OCI-LY7 (cell line): ENCODE measurements at regions not wholly inside any gene's neighbourhood (a gene's known extent, or its start where the extent isn't known, plus 50 kb on each side); places are given as distances from the start of the nearest gene placed in this dataset.
"Not testable (repeated sequence)": the region's sequence is repeated elsewhere in the genome, so short reads cannot be mapped to it uniquely, and the experiment has no call there.

ENCODE experiments used
- BruUV-seq: library from RNA; stranded (reverse); fragments of 400-500 nt; replicated peaks from 2 replicates; lab custom pipeline; 2021; lab: Mats Ljungman, UMichigan
- CTCF ChIA-PET: fragments of 300-600 bp; sonication (Branson Sonifier 250); formaldehyde crosslinking; loops from one replicate; lab custom pipeline; 2022; ENCODE audit warnings: antibody characterized with exemption; ENCODE audit not compliant: unreplicated experiment; lab: Charles Lee
- POLR2A ChIA-PET: fragments of 300-600 bp; sonication (Branson Sonifier 250); formaldehyde crosslinking; loops from one replicate; lab custom pipeline; 2022; ENCODE audit warnings: antibody characterized with exemption; lab: Charles Lee
- DNase-seq: peaks from one replicate; pipeline ENCODE4 v3.0.0-alpha.2; 2015; ENCODE audit warnings: low spot score
- H2AFZ ChIP-seq: fragments of 200-600 bp; sonication (generic), shearing (Covaris generic); 2 replicates; pipeline ENCODE4 v1.6.1; 2014; ENCODE audit warnings: mild to moderate bottlenecking, antibody characterized with exemption, low read length, moderate library complexity
- H3K27ac ChIP-seq: fragments of 200-600 bp; sonication (generic); 2 replicates; pipeline ENCODE4 v1.5.1; 2014; ENCODE audit warnings: mixed run types, low read depth, mild to moderate bottlenecking, moderate library complexity, low read length, inconsistent platforms; ENCODE audit not compliant: poor library complexity, severe bottlenecking
- H3K36me3 ChIP-seq: fragments of 200-600 bp; sonication (generic); 2 replicates; pipeline ENCODE4 v1.6.1; 2014; ENCODE audit warnings: mild to moderate bottlenecking, antibody characterized with exemption, low read length, moderate library complexity, mixed read lengths; ENCODE audit not compliant: insufficient read depth
- H3K4me1 ChIP-seq: fragments of 200-600 bp; sonication (generic); 2 replicates; pipeline ENCODE4 v1.5.1; 2014; ENCODE audit warnings: mild to moderate bottlenecking, low read length; ENCODE audit not compliant: insufficient read depth, poor library complexity, severe bottlenecking
- H3K4me2 ChIP-seq: fragments of 200-600 bp; sonication (generic); 2 replicates; pipeline ENCODE4 v1.6.1; 2014; ENCODE audit warnings: mild to moderate bottlenecking, low read length
- H3K4me3 ChIP-seq: fragments of 200-600 bp; sonication (generic); 2 replicates; pipeline ENCODE4 v1.5.1; 2014; ENCODE audit warnings: mild to moderate bottlenecking, low read depth, low read length; ENCODE audit not compliant: poor library complexity, severe bottlenecking
- H3K79me2 ChIP-seq: fragments of 200-600 bp; sonication (generic); 2 replicates; pipeline ENCODE4 v1.6.1; 2016; ENCODE audit warnings: low read depth, mild to moderate bottlenecking, low read length, moderate library complexity, mixed read lengths; ENCODE audit not compliant: insufficient read depth
- H3K9me2 ChIP-seq: fragments of 200-600 bp; sonication (generic); 2 replicates; pipeline ENCODE4 v1.6.1; 2016; ENCODE audit warnings: mild to moderate bottlenecking, low read length, mixed read lengths; ENCODE audit not compliant: insufficient read depth
- H3K9me3 ChIP-seq: fragments of 200-600 bp; sonication (generic); 2 replicates; pipeline ENCODE4 v1.6.1; 2014; ENCODE audit warnings: mild to moderate bottlenecking, mixed run types, low read length, mixed read lengths
- H4K20me1 ChIP-seq: fragments of 200-600 bp; sonication (generic); 2 replicates; pipeline ENCODE4 v1.6.1; 2014; ENCODE audit warnings: mild to moderate bottlenecking, antibody characterized with exemption, low read length, moderate library complexity, mixed read lengths; ENCODE audit not compliant: insufficient read depth
- EZH2phosphoT487 ChIP-seq: fragments of 200-600 bp; sonication (generic); IDR thresholded peaks from 2 replicates; pipeline ENCODE4 v1.6.1; 2018; ENCODE audit warnings: low read depth, borderline replicate concordance, mild to moderate bottlenecking, mixed run types, antibody characterized with exemption, low read length, moderate library complexity, mixed read lengths
- intact Hi-C: fragments of 100-400 bp; cut with micrococcal nuclease; formaldehyde crosslinking; loops from one replicate; pipeline ENCODE4 v1.10.0; 2022; ENCODE audit not compliant: unreplicated experiment
- TF ChIP-seq, protein P1 (sequence below): fragments of 200-600 bp; sonication (generic); conservative IDR thresholded peaks from 2 replicates; pipeline ENCODE4 v1.5.1; 2014; ENCODE audit warnings: mild to moderate bottlenecking, antibody characterized with exemption, low read length, moderate library complexity, mixed read lengths

DNA sequence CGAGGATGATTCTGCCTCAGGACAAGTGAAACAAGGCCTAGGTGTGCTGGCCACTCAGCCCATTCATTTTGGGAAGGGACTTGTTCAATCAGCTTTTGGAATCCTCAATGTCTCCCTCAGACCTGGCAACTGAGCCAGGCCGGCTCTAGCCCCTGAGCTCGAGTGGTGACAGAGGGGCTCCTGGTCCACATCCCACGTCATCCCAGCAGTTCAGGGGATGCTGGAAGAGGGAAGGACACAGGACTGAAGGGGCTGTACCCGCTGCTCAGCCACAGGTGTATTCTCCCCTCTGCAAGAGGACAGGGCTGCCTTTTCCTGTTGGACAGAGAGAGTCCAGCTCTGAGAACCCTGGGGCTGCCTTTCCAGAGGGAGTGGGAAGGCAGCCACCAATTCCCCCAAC, 244.6 kb upstream of the SFSWAP start:
- Histone ChIP-seq H4K20me1 (no peaks in the 10 kb centered on the region), H3K27ac (no peak overlapping the region), H3K4me2 (no peak overlapping the region), H3K79me2 (no peaks in the 10 kb centered on the region), H3K9me3 (no peaks in the 10 kb centered on the region), H3K36me3 (no peaks in the 10 kb centered on the region), H2AFZ (no peak overlapping the region), H3K9me2 (no peaks in the 10 kb centered on the region), H3K4me3 (no peak overlapping the region), H3K4me1 (no peaks in the 10 kb centered on the region)
- intact Hi-C loops, result no loop called here
- ChIA-PET POLR2A (no interaction called here), CTCF (no interaction called here)
- no TSS peak for BruUV-seq
- TF ChIP-seq, protein P1, sequence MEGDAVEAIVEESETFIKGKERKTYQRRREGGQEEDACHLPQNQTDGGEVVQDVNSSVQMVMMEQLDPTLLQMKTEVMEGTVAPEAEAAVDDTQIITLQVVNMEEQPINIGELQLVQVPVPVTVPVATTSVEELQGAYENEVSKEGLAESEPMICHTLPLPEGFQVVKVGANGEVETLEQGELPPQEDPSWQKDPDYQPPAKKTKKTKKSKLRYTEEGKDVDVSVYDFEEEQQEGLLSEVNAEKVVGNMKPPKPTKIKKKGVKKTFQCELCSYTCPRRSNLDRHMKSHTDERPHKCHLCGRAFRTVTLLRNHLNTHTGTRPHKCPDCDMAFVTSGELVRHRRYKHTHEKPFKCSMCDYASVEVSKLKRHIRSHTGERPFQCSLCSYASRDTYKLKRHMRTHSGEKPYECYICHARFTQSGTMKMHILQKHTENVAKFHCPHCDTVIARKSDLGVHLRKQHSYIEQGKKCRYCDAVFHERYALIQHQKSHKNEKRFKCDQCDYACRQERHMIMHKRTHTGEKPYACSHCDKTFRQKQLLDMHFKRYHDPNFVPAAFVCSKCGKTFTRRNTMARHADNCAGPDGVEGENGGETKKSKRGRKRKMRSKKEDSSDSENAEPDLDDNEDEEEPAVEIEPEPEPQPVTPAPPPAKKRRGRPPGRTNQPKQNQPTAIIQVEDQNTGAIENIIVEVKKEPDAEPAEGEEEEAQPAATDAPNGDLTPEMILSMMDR, result no peak
- TF ChIP-seq EZH2phosphoT487, result no peak
- no peak for DNase-seq

DNA sequence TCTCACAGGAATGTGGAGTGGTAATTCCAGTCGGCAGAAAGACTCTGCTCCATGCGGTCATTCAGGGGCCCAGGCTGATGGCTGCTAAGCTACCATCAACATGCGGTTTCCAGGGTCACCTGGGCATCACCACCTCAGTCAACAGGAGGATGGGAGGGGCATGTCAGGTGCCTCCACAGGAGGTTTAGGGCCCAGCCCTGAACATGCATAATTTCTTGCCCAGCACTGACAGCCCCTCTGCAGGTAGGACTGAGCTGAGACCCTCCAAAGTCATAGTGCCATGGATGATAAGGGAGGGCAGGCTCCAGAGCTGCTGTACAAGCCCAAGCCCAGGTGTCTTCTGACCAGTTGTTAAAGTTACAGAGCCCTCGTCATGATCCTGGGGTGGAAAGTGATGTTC, 244.0 kb upstream of the SFSWAP start:
- Histone ChIP-seq H3K36me3 (no peaks in the 10 kb centered on the region), H3K27ac (no peak overlapping the region), H4K20me1 (no peaks in the 10 kb centered on the region), H3K4me2 (no peak overlapping the region), H2AFZ (no peak overlapping the region), H3K9me2 (no peaks in the 10 kb centered on the region), H3K9me3 (no peaks in the 10 kb centered on the region), H3K4me1 (no peaks in the 10 kb centered on the region), H3K4me3 (no peak overlapping the region), H3K79me2 (no peaks in the 10 kb centered on the region)
- ChIA-PET POLR2A (no interaction called here), CTCF (no interaction called here)
- no TSS peak for BruUV-seq
- no peak for TF ChIP-seq EZH2phosphoT487
- TF ChIP-seq, protein P1, result no peak
- DNase-seq, result no peak
- intact Hi-C loops, result no loop called here

DNA sequence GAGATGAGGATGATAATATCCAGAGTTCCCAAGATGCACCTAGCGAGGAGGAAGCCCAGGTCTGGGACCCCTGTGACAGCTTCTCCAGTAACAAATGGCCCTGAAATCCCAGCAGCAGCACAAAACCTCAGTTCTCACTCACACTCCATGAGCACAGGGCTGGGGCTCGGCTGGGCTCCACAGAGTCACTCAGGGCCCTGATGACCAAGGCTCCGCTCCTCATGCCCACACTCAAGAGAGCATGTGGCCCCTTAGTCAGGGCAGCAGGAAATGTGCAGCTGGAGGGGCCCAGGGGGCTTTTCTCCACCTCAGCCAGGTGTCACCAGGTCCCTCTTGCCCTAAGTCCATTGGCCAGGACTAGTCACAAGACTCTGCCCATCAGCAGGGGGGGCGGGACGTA, 242.7 kb upstream of the SFSWAP start:
- Histone ChIP-seq H2AFZ (no peak overlapping the region), H3K4me1 (no peaks in the 10 kb centered on the region), H3K4me2 (no peak overlapping the region), H3K4me3 (no peak overlapping the region), H3K9me2 (no peaks in the 10 kb centered on the region), H3K27ac (no peak overlapping the region), H4K20me1 (no peaks in the 10 kb centered on the region), H3K9me3 (no peaks in the 10 kb centered on the region), H3K79me2 (no peaks in the 10 kb centered on the region), H3K36me3 (no peaks in the 10 kb centered on the region)
- no TSS peak for BruUV-seq
- no peak for TF ChIP-seq EZH2phosphoT487
- TF ChIP-seq, protein P1, result no peak
- intact Hi-C loops, result no loop called here
- no peak for DNase-seq
- POLR2A ChIA-PET, result no interaction called here
- CTCF ChIA-PET, result no interaction called here

DNA sequence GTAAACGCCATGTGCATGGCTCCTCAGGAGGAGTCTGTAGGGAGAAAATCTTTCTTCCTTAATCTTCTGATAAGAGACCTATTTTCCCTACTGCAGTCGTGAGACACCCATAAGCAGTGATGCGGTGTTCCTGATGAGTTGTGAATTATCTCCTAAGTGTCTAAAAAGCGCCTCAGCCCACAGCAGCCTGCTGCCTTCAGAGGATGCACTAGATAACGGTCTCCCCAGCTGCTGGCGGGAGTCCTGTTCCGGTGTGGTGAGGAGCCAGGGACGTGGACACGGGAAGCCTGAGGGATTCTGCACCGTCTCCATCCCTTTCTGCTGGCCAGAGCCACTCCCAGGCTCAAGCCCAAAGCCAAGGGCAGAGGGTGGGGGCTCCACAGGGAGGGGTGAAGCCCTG, 240.9 kb upstream of the SFSWAP start:
- H3K27ac ChIP-seq, H3K79me2 ChIP-seq, intact Hi-C loops, CTCF ChIA-PET, POLR2A ChIA-PET, H3K9me3 ChIP-seq, H4K20me1 ChIP-seq, H3K4me3 ChIP-seq, DNase-seq, H3K9me2 ChIP-seq, H3K4me1 ChIP-seq, H3K4me2 ChIP-seq, H2AFZ ChIP-seq, BruUV-seq, H3K36me3 ChIP-seq: not testable (repeated sequence)
